Skin of body (tissue), 1 donor: ENCODE measurements at regions not wholly inside any gene's neighbourhood (a gene's known extent, or its start where the extent isn't known, plus 50 kb on each side); places are given as distances from the start of the nearest gene placed in this dataset.
A peak's percentile ranks its signal among the peaks of the same experiment; 100 is the strongest.

Experiments used
- DNase-seq: peaks from one replicate; lab custom pipeline; 2025; lab: John Stamatoyannopoulos, UW

GRCh38 chr6:26214803-26215584, 127.8 kb downstream of the HFE start:
- no peak for DNase-seq

GRCh38 chr6:26215585-26216358, 128.5 kb downstream of the HFE start:
- DNase-seq: peak; percentile 56

GRCh38 chr6:26216359-26216885, 129.2 kb downstream of the HFE start:
- DNase-seq: peak; percentile 100

- DNase-seq: peak; percentile 95
Observed at GRCh38 chr6:26216886-26217713, 129.9 kb downstream of the HFE start.

GRCh38 chr6:26217714-26218075, 130.5 kb downstream of the HFE start:
- DNase-seq: no peak

GRCh38 chr6:26218824-26219223, 131.6 kb downstream of the HFE start:
- DNase-seq: no peak

GRCh38 chr6:26220145-26220970, 133.1 kb downstream of the HFE start:
- DNase-seq: no peak

- no peak for DNase-seq
Observed at GRCh38 chr6:26221186-26221585, 134.0 kb downstream of the HFE start.

GRCh38 chr6:26222571-26222970, 135.3 kb downstream of the HFE start:
- DNase-seq: no peak

- DNase-seq: peak; percentile 76
Observed at GRCh38 chr6:26223228-26223627, 136.0 kb downstream of the HFE start.

- DNase-seq: peak; percentile 97
Observed at GRCh38 chr6:26223650-26224546, 136.7 kb downstream of the HFE start.

- no peak for DNase-seq
Observed at GRCh38 chr6:26224547-26224912, 137.3 kb downstream of the HFE start.

- DNase-seq: peak; percentile 97
Observed at GRCh38 chr6:26224940-26225847, 138.0 kb downstream of the HFE start.

- no peak for DNase-seq
Observed at GRCh38 chr6:26225848-26226578, 138.8 kb downstream of the HFE start.

- DNase-seq: no peak
Observed at GRCh38 chr6:26226579-26226967, 138.4 kb upstream of the BTN3A2 start.

GRCh38 chr6:26230351-26230750, 134.6 kb upstream of the BTN3A2 start:
- no peak for DNase-seq

- no peak for DNase-seq
Observed at GRCh38 chr6:26231006-26231587, 133.9 kb upstream of the BTN3A2 start.
